WERI-Rb-1 (cell line): ENCODE measurements at regions not wholly inside any gene's neighbourhood (a gene's known extent, or its start where the extent isn't known, plus 50 kb on each side); places are given as distances from the start of the nearest gene placed in this dataset.

ENCODE experiments used
- DNase-seq: peaks from one replicate; pipeline ENCODE4 v3.0.0-alpha.2; 2020
- H3K27ac ChIP-seq: fragments of 250-450 bp; sonication (Bioruptor Pico); 2 replicates; pipeline ENCODE4 v1.5.1; 2020; ENCODE audit warnings: mild to moderate bottlenecking, moderate library complexity
- H3K27me3 ChIP-seq: fragments of 250-450 bp; sonication (Bioruptor Pico); 2 replicates; pipeline ENCODE4 v1.5.1; 2021; ENCODE audit warnings: mild to moderate bottlenecking, low read depth, moderate library complexity; ENCODE audit not compliant: insufficient read depth, severe bottlenecking
- H3K36me3 ChIP-seq: fragments of 250-450 bp; sonication (Bioruptor Pico); 2 replicates; pipeline ENCODE4 v1.5.1; 2020; ENCODE audit warnings: mild to moderate bottlenecking, moderate library complexity
- H3K4me3 ChIP-seq: 2 replicates; pipeline ENCODE4 v1.5.1; 2011; ENCODE audit warnings: low read depth, mild to moderate bottlenecking, control low read depth, low read length
- H3K9me3 ChIP-seq: fragments of 250-450 bp; sonication (Bioruptor Pico); 2 replicates; pipeline ENCODE4 v1.5.1; 2021; ENCODE audit warnings: mild to moderate bottlenecking, moderate library complexity; ENCODE audit not compliant: severe bottlenecking
- CTCF ChIP-seq: IDR thresholded peaks from 2 replicates; pipeline ENCODE4 v1.5.1; 2011; ENCODE audit warnings: low read depth, mild to moderate bottlenecking, control low read depth, inconsistent platforms, low read length

- no peak for DNase-seq
- Histone ChIP-seq H3K27me3 (no peaks in the 10 kb centered on the region), H3K27ac (no peak overlapping the region), H3K4me3 (no peak overlapping the region), H3K9me3 (no peaks in the 10 kb centered on the region), H3K36me3 (no peaks in the 10 kb centered on the region)
- TF ChIP-seq CTCF = no peak
These were observed 341.2 kb downstream of the CD83 start for GRCh38 chr6:14458669-14459266.

DNA sequence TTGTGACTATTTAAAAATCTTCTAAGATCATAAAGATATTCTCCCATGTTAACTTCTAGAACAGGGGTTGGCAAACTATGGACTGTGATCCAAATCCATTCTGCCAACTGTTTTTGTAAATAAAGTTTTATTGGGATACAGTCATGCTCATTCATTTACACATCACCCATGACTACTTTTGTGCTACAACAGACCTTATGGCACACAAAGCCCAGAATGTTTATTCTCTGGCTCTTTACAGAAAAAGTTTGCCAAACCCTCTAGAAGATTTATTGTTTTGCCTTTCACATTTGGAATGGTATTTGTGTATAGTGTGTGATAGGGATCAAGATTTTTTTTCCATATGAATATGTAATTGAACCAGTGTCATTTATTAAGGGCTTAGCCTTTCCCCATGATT is 341.7 kb downstream of the CD83 start:
- Histone ChIP-seq H3K27ac (no peak overlapping the region), H3K27me3 (no peaks in the 10 kb centered on the region), H3K9me3 (no peaks in the 10 kb centered on the region), H3K36me3 (no peaks in the 10 kb centered on the region), H3K4me3 (no peak overlapping the region)
- TF ChIP-seq CTCF = no peak
- DNase-seq = no peak

GRCh38 chr6:14460556-14460955 is 343.0 kb downstream of the CD83 start:
- H3K9me3 ChIP-seq = no peaks in the 10 kb centered on the region
- H3K36me3 ChIP-seq = no peaks in the 10 kb centered on the region
- TF ChIP-seq CTCF = no peak
- H3K27ac ChIP-seq = no peak overlapping the region
- no peaks in the 10 kb centered on the region for H3K27me3 ChIP-seq
- DNase-seq = no peak
- no peak overlapping the region for H3K4me3 ChIP-seq

DNA sequence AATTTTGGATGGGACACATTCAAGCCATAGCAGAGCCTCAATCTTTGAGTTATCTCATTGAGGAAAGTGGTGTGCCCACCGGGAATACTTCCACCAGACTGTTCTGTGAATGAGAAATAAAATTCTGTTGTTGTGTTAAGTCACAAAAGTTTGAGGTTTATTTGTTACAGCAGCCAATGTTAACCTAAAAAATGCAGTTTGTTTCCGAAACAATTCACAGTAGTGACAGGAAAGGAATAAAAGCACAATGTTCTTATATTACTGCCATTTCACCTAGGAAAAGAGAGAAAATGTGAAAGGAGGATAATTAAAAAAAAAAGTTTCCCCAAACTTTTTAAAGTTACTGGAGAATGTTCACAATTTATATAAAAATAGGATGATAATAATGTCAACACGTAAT is 344.6 kb downstream of the CD83 start:
- H3K36me3 ChIP-seq = no peaks in the 10 kb centered on the region

DNA sequence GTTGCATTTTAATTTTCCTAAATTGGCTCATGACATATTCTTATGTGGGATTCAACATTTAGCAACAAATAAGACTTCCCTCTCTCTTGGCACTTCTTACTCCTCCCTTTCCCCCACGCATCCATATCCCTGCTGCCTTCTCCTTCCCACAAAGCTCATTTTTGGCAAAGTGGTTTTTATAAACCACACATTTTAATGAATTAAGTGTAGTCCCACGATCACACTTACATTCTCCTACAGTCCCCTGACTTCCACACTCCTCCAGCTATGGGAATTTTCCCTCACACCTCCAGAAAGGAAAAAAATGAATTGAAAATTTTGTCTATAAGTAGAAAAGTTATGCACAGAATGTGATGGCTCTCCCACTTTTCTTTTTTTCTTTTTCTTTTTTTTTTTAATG is 345.0 kb downstream of the CD83 start:
- Histone ChIP-seq H3K36me3 (no peaks in the 10 kb centered on the region), H3K27ac (no peak overlapping the region), H3K27me3 (no peaks in the 10 kb centered on the region), H3K9me3 (no peaks in the 10 kb centered on the region), H3K4me3 (no peak overlapping the region)
- DNase-seq = no peak
- TF ChIP-seq CTCF = no peak

More for the DNA sequence above, 344.6 kb downstream of the CD83 start:
- DNase-seq = no peak
- H3K4me3 ChIP-seq = no peak overlapping the region
- H3K27me3 ChIP-seq = no peaks in the 10 kb centered on the region
- no peaks in the 10 kb centered on the region for H3K9me3 ChIP-seq
- TF ChIP-seq CTCF = no peak
- H3K27ac ChIP-seq = no peak overlapping the region

DNA sequence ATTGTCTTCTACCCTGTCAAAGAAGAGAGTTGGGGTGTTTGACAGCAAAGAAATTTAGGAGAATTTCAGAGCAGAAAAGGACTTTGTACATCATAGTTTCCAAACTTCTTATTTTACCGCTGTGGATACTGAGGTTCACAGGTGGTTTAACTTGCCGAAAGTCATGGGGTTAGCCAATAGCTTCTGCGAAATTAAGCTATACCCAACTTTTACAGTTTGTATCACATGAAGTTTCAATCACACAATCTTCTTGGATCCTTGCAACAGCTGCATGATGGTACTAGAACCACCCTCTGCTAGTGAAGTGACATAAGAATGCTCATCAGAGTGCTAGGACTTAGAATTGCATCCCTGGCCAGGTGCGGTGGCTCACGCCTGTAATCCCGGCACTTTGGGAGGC is 345.5 kb downstream of the CD83 start:
- no peaks in the 10 kb centered on the region for H3K9me3 ChIP-seq
- DNase-seq = no peak
- no peak overlapping the region for H3K4me3 ChIP-seq
- no peak for TF ChIP-seq CTCF
- H3K36me3 ChIP-seq = no peaks in the 10 kb centered on the region
- no peak overlapping the region for H3K27ac ChIP-seq
- no peaks in the 10 kb centered on the region for H3K27me3 ChIP-seq
